ENCODE measurements at regions not wholly inside any gene's neighbourhood (a gene's known extent, or its start where the extent isn't known, plus 50 kb on each side); places are given as distances from the start of the nearest gene placed in this dataset.

DNA sequence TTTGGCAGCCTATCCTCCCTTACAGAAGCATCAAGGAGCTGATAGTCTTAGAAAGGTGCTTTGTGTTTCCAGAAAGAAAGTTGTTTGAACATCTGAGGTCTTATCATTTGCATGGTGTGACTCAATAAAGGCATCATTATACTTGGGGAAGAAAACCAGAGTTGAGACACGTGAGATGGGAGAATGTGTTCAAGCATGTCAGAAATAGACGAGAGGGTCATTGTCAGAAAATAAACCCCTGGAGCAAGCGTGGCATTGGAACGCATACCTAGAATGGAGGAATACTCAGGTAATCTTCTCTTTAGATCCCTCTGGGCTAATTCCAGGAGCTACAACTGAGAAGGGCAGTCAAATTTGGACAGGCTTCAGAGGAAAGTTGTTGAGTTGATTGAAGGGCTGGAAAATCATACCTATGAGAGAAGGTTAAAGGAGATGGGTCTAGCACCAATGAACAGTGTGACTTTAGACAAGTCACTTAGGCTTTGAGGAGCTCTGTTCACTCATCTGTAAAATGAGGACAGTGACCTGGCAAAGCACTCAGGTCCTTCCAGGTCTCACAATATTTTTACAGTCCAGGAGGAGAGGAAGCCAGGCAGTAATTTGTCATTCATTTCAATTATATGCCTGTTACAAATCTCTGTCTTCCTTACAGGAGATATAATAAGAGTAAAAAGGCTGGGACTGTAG, 101.3 kb upstream of the C1orf21 start:
- DNase-seq (ENCODE audit: low spot score in 2 of 2) (no peak), ATAC-seq (ENCODE audit: low read depth) (no peak)
- no peak overlapping the region for H3K27ac Mint-ChIP-seq
- H3K4me1 Mint-ChIP-seq: no peaks in the 10 kb centered on the region
- no peak overlapping the region for H3K4me3 Mint-ChIP-seq
- H3K36me3 Mint-ChIP-seq: no peaks in the 10 kb centered on the region
- peaks cover 3% of the 10 kb centered on the region for H3K27me3 Mint-ChIP-seq
- peaks cover 2% of the 10 kb centered on the region for H3K9me3 Mint-ChIP-seq

- Mint-ChIP-seq H3K4me1 (no peaks in the 10 kb centered on the region), H3K36me3 (no peaks in the 10 kb centered on the region), H3K27me3 (peaks cover 4% of the 10 kb centered on the region), H3K9me3 (peaks cover 8% of the 10 kb centered on the region), H3K27ac (no peak overlapping the region), H3K4me3 (no peak overlapping the region)
- no peak for DNase-seq (ENCODE audit: low spot score in 2 of 2)
- ATAC-seq (ENCODE audit: low read depth): no peak
Measured at GRCh38 chr1:184287001-184287400, 99.8 kb upstream of the C1orf21 start.

DNA sequence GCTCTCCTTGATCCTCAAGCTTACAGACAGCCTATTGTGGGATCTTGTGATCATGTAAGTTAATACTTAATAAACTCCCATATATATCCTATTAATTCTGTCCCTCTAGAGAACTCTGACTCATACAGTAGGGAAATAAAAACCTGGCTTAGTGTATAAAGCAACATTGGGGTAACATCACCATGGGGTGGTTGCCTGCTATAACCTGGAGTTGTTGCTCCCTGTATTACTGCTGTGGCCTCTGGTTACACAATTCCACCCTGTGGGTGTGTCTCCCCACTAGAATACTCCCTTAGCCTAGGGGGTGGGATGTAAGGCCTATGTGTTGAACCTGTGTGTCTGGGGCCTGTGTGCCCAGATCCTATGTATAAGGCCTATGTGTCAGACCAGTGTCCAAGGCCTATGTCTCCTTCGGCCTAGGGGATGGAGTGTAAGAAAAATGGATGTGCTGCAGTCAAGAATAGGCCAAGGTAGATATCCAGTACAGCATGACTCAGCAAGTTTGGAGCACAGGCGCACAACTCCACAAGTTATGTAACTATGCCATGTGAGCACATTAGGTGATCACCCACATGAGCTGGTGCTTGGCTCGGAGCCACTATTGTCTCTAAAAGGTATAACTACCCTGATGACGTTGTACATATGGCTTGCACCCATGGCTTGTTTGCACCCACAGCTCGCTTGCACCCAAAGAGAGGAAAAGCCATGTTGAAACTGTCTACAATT, 96.8 kb upstream of the C1orf21 start:
- Mint-ChIP-seq H3K4me1 (no peaks in the 10 kb centered on the region), H3K27me3 (peaks cover 5% of the 10 kb centered on the region), H3K4me3 (no peak overlapping the region), H3K9me3 (peaks cover 16% of the 10 kb centered on the region), H3K27ac (no peak overlapping the region), H3K36me3 (peaks cover 3% of the 10 kb centered on the region)
- ATAC-seq (ENCODE audit: low read depth) (no peak), DNase-seq (ENCODE audit: low spot score in 2 of 2) (no peak)

DNA sequence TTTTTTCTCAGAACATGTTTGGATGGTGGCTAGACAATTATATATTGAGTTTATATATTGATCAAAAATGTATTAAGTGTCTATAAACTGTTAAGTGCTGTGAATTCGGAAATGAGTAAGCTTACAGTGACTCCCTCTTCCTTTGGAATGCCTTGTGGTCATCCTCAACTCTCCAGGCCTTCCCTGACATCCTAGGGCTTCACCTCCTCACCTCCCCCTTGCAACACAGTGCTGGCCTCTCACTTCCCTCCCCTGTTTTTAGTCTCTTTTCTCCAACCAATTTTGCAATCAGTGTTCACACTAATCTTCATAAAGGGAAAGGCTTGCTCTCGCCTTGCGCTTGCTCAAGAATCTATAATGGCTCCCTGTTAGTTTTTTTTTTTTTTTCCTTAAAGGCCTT, 95.1 kb upstream of the C1orf21 start:
- Mint-ChIP-seq H3K27me3 (peaks cover 5% of the 10 kb centered on the region), H3K4me1 (no peaks in the 10 kb centered on the region), H3K9me3 (peaks cover 15% of the 10 kb centered on the region), H3K36me3 (peaks cover 3% of the 10 kb centered on the region), H3K27ac (no peak overlapping the region), H3K4me3 (no peak overlapping the region)
- DNase-seq (ENCODE audit: low spot score in 2 of 2): no peak
- no peak for ATAC-seq (ENCODE audit: low read depth)

GRCh38 chr1:184292101-184292500, 94.7 kb upstream of the C1orf21 start:
- peaks cover 5% of the 10 kb centered on the region for H3K27me3 Mint-ChIP-seq
- no peak overlapping the region for H3K4me3 Mint-ChIP-seq
- no peaks in the 10 kb centered on the region for H3K4me1 Mint-ChIP-seq
- ATAC-seq (ENCODE audit: low read depth) (no peak), DNase-seq (ENCODE audit: low spot score in 2 of 2) (no peak)
- peaks cover 13% of the 10 kb centered on the region for H3K9me3 Mint-ChIP-seq
- H3K36me3 Mint-ChIP-seq: peaks cover 3% of the 10 kb centered on the region
- H3K27ac Mint-ChIP-seq: no peak overlapping the region

GRCh38 chr1:184294101-184294500, 92.7 kb upstream of the C1orf21 start:
- peaks cover 8% of the 10 kb centered on the region for H3K27me3 Mint-ChIP-seq
- peaks cover 13% of the 10 kb centered on the region for H3K9me3 Mint-ChIP-seq
- H3K36me3 Mint-ChIP-seq: peaks cover 3% of the 10 kb centered on the region
- DNase-seq (ENCODE audit: low spot score in 2 of 2): no peak
- H3K4me3 Mint-ChIP-seq: no peak overlapping the region
- no peak for ATAC-seq (ENCODE audit: low read depth)
- no peak overlapping the region for H3K27ac Mint-ChIP-seq
- H3K4me1 Mint-ChIP-seq: no peaks in the 10 kb centered on the region

DNA sequence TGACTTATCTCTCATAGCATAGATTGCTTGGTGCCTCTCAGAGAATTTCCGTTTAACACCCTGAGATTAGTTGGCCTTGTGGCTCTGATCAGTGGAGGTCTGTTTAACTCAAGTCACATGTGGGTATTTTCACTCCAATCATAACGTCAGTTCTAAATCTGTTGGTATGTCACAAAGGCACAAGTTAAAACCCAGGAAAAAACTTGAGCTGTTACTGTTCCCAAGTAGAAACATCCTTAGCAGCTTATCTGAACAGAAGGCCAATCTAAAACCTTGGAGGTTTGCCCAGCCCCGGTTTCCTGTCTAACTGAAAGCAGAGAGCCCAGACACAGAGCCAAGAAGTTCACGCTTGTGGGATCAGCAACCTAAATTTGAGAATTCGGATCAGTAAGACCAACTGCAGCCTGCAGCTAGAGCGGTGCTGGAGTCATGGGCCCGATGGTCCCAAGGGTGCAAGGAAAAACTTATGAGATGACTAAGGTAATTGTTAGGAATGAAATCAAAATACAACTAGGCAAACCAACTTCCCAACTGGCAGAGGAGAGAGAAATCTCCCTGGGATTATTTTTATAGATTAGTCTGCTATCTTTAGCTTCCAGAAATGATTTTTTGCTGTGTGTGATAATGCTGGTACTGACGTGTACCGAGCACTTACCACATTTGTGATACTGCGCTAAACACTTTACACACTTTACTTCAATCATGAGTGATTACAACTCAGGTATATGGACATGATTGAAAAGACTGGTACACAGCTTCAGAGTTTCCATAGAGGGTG, 90.2 kb upstream of the C1orf21 start:
- Mint-ChIP-seq H3K4me3 (no peak overlapping the region), H3K27ac (no peak overlapping the region), H3K36me3 (peaks cover 3% of the 10 kb centered on the region), H3K27me3 (peaks cover 8% of the 10 kb centered on the region), H3K9me3 (peaks cover 10% of the 10 kb centered on the region), H3K4me1 (no peaks in the 10 kb centered on the region)
- ATAC-seq (ENCODE audit: low read depth) (no peak), DNase-seq (ENCODE audit: low spot score in 2 of 2) (no peak)

DNA sequence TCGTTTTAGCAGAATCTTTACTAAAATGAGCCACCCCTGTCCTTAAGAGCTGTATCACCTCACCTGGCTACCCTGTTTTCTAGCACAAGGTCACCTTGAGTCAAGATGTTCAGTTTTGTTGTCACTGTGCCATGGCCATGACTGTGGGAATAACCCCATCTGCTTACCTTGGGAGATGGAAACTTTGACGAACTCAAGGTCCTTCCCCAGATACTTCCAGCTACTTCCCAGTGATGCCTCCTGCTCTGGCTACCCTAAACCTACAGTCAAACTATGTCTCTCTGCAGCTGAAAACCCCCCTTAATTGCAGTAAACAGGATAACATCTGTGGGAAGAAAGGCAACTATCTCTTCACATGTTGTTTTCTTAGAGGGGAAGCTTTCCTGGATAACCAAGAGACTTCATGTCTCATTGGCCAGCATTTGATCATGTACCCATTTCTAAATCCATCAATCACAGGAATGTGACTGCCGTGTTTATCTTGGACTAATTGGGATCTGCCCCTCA, 89.5 kb upstream of the C1orf21 start:
- peaks cover under 1% of the 10 kb centered on the region for H3K36me3 Mint-ChIP-seq
- ATAC-seq (ENCODE audit: low read depth) (no peak), DNase-seq (ENCODE audit: low spot score in 2 of 2) (no peak)
- no peak overlapping the region for H3K4me3 Mint-ChIP-seq
- H3K9me3 Mint-ChIP-seq: peaks cover 4% of the 10 kb centered on the region
- H3K27ac Mint-ChIP-seq: no peak overlapping the region
- no peaks in the 10 kb centered on the region for H3K4me1 Mint-ChIP-seq
- peaks cover 5% of the 10 kb centered on the region for H3K27me3 Mint-ChIP-seq

- ATAC-seq (ENCODE audit: low read depth) (no peak), DNase-seq (ENCODE audit: low spot score in 2 of 2) (no peak)
- Mint-ChIP-seq H3K27ac (no peak overlapping the region), H3K27me3 (peaks cover 2% of the 10 kb centered on the region), H3K4me3 (no peak overlapping the region), H3K36me3 (no peaks in the 10 kb centered on the region), H3K9me3 (peaks cover 2% of the 10 kb centered on the region), H3K4me1 (no peaks in the 10 kb centered on the region)
Measured at GRCh38 chr1:184298440-184299405, 88.1 kb upstream of the C1orf21 start.

GRCh38 chr1:184299406-184299790, 87.4 kb upstream of the C1orf21 start:
- no peaks in the 10 kb centered on the region for H3K36me3 Mint-ChIP-seq
- H3K27me3 Mint-ChIP-seq: peaks cover 2% of the 10 kb centered on the region
- ATAC-seq (ENCODE audit: low read depth) (no peak), DNase-seq (ENCODE audit: low spot score in 2 of 2) (no peak)
- H3K9me3 Mint-ChIP-seq: peaks cover 2% of the 10 kb centered on the region
- no peak overlapping the region for H3K27ac Mint-ChIP-seq
- H3K4me3 Mint-ChIP-seq: no peak overlapping the region
- H3K4me1 Mint-ChIP-seq: no peaks in the 10 kb centered on the region

DNA sequence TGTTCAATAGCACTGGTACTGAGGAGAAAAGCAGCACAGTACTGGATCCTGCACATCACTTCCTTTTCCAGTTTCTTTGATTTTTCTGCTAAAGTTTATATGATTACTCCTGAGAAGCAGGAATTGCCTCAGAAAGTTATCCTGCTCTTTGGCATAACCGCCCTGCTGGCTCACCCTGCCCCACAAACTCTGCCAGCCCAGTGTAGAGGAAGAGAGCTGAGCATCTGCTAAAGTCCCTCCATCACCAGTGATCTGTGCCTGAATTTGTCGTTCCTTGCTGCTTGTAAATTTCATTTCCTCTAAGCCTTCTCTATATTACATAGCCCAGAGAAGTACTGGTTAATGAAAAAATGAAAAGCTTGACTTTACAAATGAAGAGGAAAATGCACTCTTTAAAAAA, 87.0 kb upstream of the C1orf21 start:
- H3K36me3 Mint-ChIP-seq: no peaks in the 10 kb centered on the region
- H3K9me3 Mint-ChIP-seq: peaks cover 5% of the 10 kb centered on the region
- H3K4me3 Mint-ChIP-seq: no peak overlapping the region
- no peak overlapping the region for H3K27ac Mint-ChIP-seq
- peaks cover 2% of the 10 kb centered on the region for H3K27me3 Mint-ChIP-seq
- no peaks in the 10 kb centered on the region for H3K4me1 Mint-ChIP-seq
- DNase-seq (ENCODE audit: low spot score in 2 of 2) (no peak), ATAC-seq (ENCODE audit: low read depth) (no peak)

- peaks cover 5% of the 10 kb centered on the region for H3K9me3 Mint-ChIP-seq
- no peak for ATAC-seq (ENCODE audit: low read depth)
- H3K4me3 Mint-ChIP-seq: no peak overlapping the region
- DNase-seq (ENCODE audit: low spot score in 2 of 2): no peak
- no peaks in the 10 kb centered on the region for H3K36me3 Mint-ChIP-seq
- H3K27me3 Mint-ChIP-seq: peaks cover 2% of the 10 kb centered on the region
- no peak overlapping the region for H3K27ac Mint-ChIP-seq
- H3K4me1 Mint-ChIP-seq: no peaks in the 10 kb centered on the region
Measured at GRCh38 chr1:184300446-184300845, 86.4 kb upstream of the C1orf21 start.

- H3K36me3 Mint-ChIP-seq: no peaks in the 10 kb centered on the region
- no peaks in the 10 kb centered on the region for H3K4me1 Mint-ChIP-seq
- DNase-seq (ENCODE audit: low spot score in 2 of 2) (no peak), ATAC-seq (ENCODE audit: low read depth) (no peak)
- no peak overlapping the region for H3K27ac Mint-ChIP-seq
- peaks cover 6% of the 10 kb centered on the region for H3K9me3 Mint-ChIP-seq
- no peak overlapping the region for H3K4me3 Mint-ChIP-seq
- peaks cover 2% of the 10 kb centered on the region for H3K27me3 Mint-ChIP-seq
Measured at GRCh38 chr1:184301227-184301626, 85.6 kb upstream of the C1orf21 start.

Measured in memory B cell (primary cell).